22Rv1 (cell line): ENCODE measurements at regions not wholly inside any gene's neighbourhood (a gene's known extent, or its start where the extent isn't known, plus 50 kb on each side); places are given as distances from the start of the nearest gene placed in this dataset.
"Not testable (repeated sequence)": the region's sequence is repeated elsewhere in the genome, so short reads cannot be mapped to it uniquely, and the experiment has no call there.

ENCODE experiments used
- CTCF ChIP-seq: fragments of 450-650 bp; IDR thresholded peaks from 2 replicates; pipeline ENCODE4 v1.5.1; 2017; ENCODE audit warnings: mild to moderate bottlenecking
- ZFX ChIP-seq: fragments of 450-650 bp; IDR thresholded peaks from 2 replicates; pipeline ENCODE4 v1.6.1; 2017; ENCODE audit warnings: antibody characterized with exemption, borderline replicate concordance

GRCh38 chr16:63860700-63861099, 1261.2 kb downstream of the CDH11 start:
- not testable (repeated sequence) for TF ChIP-seq CTCF, ZFX
